HCT116 (cell line): ENCODE measurements at regions not wholly inside any gene's neighbourhood (a gene's known extent, or its start where the extent isn't known, plus 50 kb on each side); places are given as distances from the start of the nearest gene placed in this dataset.

ENCODE experiments used
- ELF1 ChIP-seq: IDR thresholded peaks from 2 replicates; pipeline ENCODE4 v1.6.1; 2012; ENCODE audit warnings: low read depth, borderline replicate concordance
- POLR2A ChIP-seq: IDR thresholded peaks from 2 replicates; pipeline ENCODE4 v1.7.0; 2011; ENCODE audit warnings: borderline replicate concordance; ENCODE audit not compliant: insufficient read depth, insufficient read length; ENCODE audit errors: extremely low read depth
- POLR2AphosphoS5 ChIP-seq: IDR thresholded peaks from 2 replicates; pipeline ENCODE4 v1.6.1; 2011; ENCODE audit warnings: mild to moderate bottlenecking, low read depth, low read length, moderate library complexity
- RAD21 ChIP-seq: IDR thresholded peaks from 2 replicates; pipeline ENCODE4 v1.6.1; 2012; ENCODE audit warnings: low read depth, mild to moderate bottlenecking
- TF ChIP-seq, protein P1 (sequence below), 3 experiments: fragments of 200-600 bp in 1 of 3; sonication (generic) in 1 of 3; IDR thresholded peaks in 2 of 3; conservative IDR thresholded peaks in 1 of 3; 2 replicates each; pipeline ENCODE4 v1.5.1; 2012 to 2017; ENCODE audit warnings: low read depth in 2 of 3, low read length in 2 of 3, antibody characterized with exemption in 1 of 3, borderline replicate concordance in 1 of 3, control low read depth in 1 of 3, mild to moderate bottlenecking in 1 of 3, mixed read lengths in 1 of 3, mixed run types in 1 of 3, moderate library complexity in 1 of 3; ENCODE audit not compliant: insufficient read depth in 1 of 3
- TF ChIP-seq, protein P2 (sequence below): IDR thresholded peaks from 2 replicates; pipeline ENCODE4 v1.6.1; 2012
- TF ChIP-seq, protein P3 (sequence below): IDR thresholded peaks from 2 replicates; pipeline ENCODE4 v1.6.1; 2012

DNA sequence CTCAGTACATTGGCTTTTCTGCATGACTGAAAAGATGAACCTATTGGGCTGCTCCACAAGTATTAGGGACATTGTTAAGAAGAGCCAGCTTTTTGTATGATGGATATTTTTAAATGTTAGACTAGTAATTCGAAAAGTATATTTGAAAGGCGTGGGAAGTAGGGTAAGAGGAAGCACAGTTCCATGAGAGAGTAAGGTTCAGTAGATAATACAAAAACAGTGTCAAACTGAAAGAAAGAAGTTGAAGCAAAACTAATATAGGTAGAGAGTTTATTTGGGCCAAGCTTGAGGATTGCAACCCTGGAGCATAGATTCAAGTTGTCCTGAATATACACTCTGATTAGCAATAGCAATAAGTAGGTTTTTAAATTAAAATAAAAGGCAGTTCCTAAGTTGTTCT, 193.9 kb downstream of the RASSF9 start:
- no peak for TF ChIP-seq POLR2AphosphoS5
- TF ChIP-seq, protein P1, sequence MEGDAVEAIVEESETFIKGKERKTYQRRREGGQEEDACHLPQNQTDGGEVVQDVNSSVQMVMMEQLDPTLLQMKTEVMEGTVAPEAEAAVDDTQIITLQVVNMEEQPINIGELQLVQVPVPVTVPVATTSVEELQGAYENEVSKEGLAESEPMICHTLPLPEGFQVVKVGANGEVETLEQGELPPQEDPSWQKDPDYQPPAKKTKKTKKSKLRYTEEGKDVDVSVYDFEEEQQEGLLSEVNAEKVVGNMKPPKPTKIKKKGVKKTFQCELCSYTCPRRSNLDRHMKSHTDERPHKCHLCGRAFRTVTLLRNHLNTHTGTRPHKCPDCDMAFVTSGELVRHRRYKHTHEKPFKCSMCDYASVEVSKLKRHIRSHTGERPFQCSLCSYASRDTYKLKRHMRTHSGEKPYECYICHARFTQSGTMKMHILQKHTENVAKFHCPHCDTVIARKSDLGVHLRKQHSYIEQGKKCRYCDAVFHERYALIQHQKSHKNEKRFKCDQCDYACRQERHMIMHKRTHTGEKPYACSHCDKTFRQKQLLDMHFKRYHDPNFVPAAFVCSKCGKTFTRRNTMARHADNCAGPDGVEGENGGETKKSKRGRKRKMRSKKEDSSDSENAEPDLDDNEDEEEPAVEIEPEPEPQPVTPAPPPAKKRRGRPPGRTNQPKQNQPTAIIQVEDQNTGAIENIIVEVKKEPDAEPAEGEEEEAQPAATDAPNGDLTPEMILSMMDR (IDR thresholded peaks at IDR 0.05 in 2 of 3, conservative IDR thresholded peaks at IDR 0.05 in 1 of 3; ENCODE audit: borderline replicate concordance in 1 of 3, insufficient read depth in 1 of 3, low read depth in 2 of 3, low read length in 2 of 3): no peak
- TF ChIP-seq RAD21: no peak
- TF ChIP-seq, protein P2, sequence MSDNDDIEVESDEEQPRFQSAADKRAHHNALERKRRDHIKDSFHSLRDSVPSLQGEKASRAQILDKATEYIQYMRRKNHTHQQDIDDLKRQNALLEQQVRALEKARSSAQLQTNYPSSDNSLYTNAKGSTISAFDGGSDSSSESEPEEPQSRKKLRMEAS: no peak
- no peak for TF ChIP-seq POLR2A
- TF ChIP-seq ELF1: no peak
- TF ChIP-seq, protein P3, sequence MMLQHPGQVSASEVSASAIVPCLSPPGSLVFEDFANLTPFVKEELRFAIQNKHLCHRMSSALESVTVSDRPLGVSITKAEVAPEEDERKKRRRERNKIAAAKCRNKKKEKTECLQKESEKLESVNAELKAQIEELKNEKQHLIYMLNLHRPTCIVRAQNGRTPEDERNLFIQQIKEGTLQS: no peak
